HFF-Myc (cell line): ENCODE measurements at regions not wholly inside any gene's neighbourhood (a gene's known extent, or its start where the extent isn't known, plus 50 kb on each side); places are given as distances from the start of the nearest gene placed in this dataset.
A peak's percentile ranks its signal among the peaks of the same experiment; 100 is the strongest.
"Not testable (repeated sequence)": the region's sequence is repeated elsewhere in the genome, so short reads cannot be mapped to it uniquely, and the experiment has no call there.

Experiments used
- DNase-seq: peaks from one replicate; pipeline ENCODE4 v3.0.0-alpha.2; 2011; ENCODE audit warnings: low read depth; ENCODE audit errors: extremely low read depth
- H3K4me3 ChIP-seq: replicated peaks from 2 replicates; pipeline ENCODE4 v1.5.1; 2011; ENCODE audit warnings: low read depth, mild to moderate bottlenecking, control low read depth, low read length
- CTCF ChIP-seq: IDR thresholded peaks from 2 replicates; pipeline ENCODE4 v1.5.1; 2012; ENCODE audit warnings: mild to moderate bottlenecking, low read depth, low read length, control low read depth; ENCODE audit errors: missing control alignments

- no peak for DNase-seq
- TF ChIP-seq CTCF = no peak
- no peak overlapping the region for H3K4me3 ChIP-seq
These were observed 164.0 kb upstream of the ZNF337 start for GRCh38 chr20:25860531-25861150.

- H3K4me3 ChIP-seq = no peak overlapping the region
- TF ChIP-seq CTCF = no peak
- DNase-seq = no peak
These were observed 163.2 kb upstream of the ZNF337 start for GRCh38 chr20:25859649-25860530.

DNA sequence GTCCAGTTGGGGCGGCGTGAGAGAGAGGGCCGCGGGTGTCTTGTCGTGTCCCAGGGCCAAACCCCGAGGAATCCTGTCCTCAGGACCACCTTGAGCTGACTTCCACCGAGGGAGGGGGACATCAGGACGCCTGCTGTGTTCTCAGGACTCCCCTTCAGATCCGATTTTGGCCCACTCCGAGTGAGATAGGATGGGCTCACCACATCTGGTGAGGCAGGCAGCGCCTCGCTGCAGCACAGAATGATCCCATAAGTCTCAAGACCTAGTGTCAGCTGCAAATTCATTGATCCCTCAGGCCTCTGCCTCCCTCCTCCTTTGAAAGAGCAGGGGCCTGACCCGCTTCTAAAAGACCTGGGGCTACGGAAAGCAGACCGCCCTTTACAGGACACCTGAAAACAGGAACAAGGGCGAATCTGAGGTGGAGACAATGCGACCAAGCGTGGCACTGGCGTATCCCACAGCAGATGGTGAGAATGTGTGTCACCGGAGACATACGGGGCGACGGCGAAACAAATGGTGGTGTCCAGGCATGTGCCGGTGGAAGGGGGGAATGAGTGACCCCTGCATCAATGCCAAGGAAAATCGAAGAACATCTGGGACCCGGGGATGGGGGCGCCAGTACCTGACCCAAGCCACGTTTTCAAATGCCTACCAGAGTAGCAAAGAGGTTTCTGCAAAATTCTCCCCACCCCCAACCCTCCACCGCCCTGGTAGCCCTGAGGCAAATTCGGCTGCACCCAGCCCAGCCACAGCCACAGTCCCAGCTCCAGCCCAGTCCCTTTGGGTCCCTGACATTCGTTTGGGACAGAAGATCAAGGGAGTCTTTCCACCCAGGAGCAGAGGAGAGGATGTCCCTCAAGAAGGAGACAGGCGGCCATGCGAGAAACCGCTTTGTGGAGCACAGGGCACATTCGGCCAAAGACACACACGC is 162.1 kb upstream of the ZNF337 start:
- no peak overlapping the region for H3K4me3 ChIP-seq
- no peak for TF ChIP-seq CTCF
- DNase-seq = no peak

GRCh38 chr20:25857091-25857788 is 160.6 kb upstream of the ZNF337 start:
- not testable (repeated sequence) for H3K4me3 ChIP-seq, DNase-seq

- no peak for TF ChIP-seq CTCF
- H3K4me3 ChIP-seq = no peak overlapping the region
- DNase-seq = no peak
These were observed 159.7 kb upstream of the ZNF337 start for GRCh38 chr20:25856256-25856884.

GRCh38 chr20:25855451-25856156 is 159.0 kb upstream of the ZNF337 start:
- not testable (repeated sequence) for H3K4me3 ChIP-seq, DNase-seq

DNA sequence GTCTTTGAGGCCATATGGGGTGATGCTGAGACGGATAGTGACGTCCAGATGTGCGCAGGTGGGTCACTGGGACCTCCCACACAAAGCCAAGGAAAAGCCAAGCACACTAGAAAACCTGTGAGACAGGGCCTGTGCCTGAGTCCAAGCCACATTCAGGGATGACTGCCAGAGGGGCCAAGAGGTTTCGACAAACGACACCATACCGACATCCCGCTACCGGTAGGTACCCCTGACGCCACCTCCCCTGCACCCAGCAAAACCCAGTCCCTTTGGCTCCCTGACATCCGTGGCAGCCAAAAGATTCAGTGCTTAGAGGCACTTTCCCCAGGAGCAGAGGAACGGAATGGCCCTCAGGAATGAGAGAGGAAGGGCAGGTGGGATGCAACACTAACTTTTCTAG is 158.0 kb upstream of the ZNF337 start:
- DNase-seq = not testable (repeated sequence)
- H3K4me3 ChIP-seq = 0 out of 2 replicates have a peak overlapping the region, but pooled peaks have one; percentile 45

GRCh38 chr20:25853718-25854388 is 157.2 kb upstream of the ZNF337 start:
- DNase-seq = not testable (repeated sequence)
- peak overlapping the region; percentile 45 for H3K4me3 ChIP-seq

- DNase-seq = not testable (repeated sequence)
- H3K4me3 ChIP-seq = peak overlapping the region; percentile 45
These were observed 156.5 kb upstream of the ZNF337 start for GRCh38 chr20:25852968-25853717.

GRCh38 chr20:25850133-25850532 is 153.5 kb upstream of the ZNF337 start:
- not testable (repeated sequence) for DNase-seq, H3K4me3 ChIP-seq
